Epithelial cell of proximal tubule (primary cell): ENCODE measurements at regions not wholly inside any gene's neighbourhood (a gene's known extent, or its start where the extent isn't known, plus 50 kb on each side); places are given as distances from the start of the nearest gene placed in this dataset.
"Not testable (repeated sequence)": the region's sequence is repeated elsewhere in the genome, so short reads cannot be mapped to it uniquely, and the experiment has no call there.

Experiments
- DNase-seq: peaks from one replicate; pipeline ENCODE4 v3.0.0-alpha.2; 2011; ENCODE audit warnings: low read depth
- H3K4me3 ChIP-seq: 2 replicates; pipeline ENCODE4 v1.5.1; 2011; ENCODE audit warnings: low read depth, mild to moderate bottlenecking, low read length
- CTCF ChIP-seq: conservative IDR thresholded peaks from 2 replicates; pipeline ENCODE4 v1.5.1; 2012; ENCODE audit warnings: low read depth, mild to moderate bottlenecking, low read length

DNA sequence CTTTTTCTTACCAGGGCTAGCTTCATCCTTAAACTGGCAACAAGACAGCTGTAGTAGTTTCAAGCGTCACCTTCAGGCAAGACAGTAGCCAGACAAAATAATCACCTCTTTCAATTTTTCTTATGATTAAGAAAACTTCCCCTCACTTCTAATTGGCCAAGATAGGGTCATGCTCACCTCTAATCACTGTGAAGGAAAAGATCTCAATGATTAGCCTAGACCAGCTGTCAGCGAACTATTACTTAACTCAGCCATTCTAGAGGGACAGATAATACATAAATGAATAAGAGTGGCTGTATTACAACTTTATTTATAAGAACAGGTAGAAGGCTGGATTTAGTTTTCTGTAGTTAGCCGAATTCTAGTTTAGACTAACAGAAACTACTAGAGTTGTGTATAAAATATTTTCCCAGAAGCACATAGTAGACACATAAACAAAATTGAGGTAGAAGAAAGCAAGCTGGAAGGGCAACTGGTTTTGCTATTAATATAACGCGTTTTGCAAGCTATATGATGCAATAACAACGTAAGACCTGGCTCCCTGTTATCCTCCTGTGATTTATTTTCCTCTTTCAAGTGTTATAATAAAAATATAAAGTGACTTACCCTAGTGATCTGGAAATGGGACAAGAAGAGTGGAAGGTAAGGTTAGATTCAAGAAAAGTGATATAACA lies 64.3 kb downstream of the ELAPOR2 start:
- no peak for DNase-seq
- no peak overlapping the region for H3K4me3 ChIP-seq
- TF ChIP-seq CTCF = no peak

DNA sequence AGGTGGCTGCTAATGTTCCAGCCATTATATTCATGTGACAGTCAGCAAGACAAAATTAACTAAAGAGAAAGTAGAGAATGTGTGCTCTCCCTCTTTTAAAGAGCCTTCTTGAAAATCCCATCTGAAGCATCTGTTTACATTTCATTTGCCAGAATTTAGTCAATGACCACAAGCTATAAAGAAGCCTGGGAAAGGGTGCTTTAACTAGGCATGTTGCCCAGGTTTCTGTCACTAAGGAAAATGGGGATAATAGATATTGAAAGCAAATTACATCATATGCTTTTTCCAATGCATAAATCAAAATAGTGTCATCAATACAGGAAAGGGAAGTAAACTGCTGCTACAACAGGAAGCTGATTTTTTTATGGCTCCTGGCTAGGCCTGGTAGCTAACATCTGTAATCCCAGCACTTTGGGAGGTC lies 67.7 kb downstream of the ELAPOR2 start:
- no peak for DNase-seq
- TF ChIP-seq CTCF = no peak
- no peak overlapping the region for H3K4me3 ChIP-seq

GRCh38 chr7:86991093-86991769 lies 68.2 kb downstream of the ELAPOR2 start:
- no peak overlapping the region for H3K4me3 ChIP-seq
- no peak for DNase-seq
- no peak for TF ChIP-seq CTCF

- TF ChIP-seq CTCF = no peak
- no peak overlapping the region for H3K4me3 ChIP-seq
- no peak for DNase-seq
Observed at GRCh38 chr7:86989407-86989806, 70.0 kb downstream of the ELAPOR2 start.

DNA sequence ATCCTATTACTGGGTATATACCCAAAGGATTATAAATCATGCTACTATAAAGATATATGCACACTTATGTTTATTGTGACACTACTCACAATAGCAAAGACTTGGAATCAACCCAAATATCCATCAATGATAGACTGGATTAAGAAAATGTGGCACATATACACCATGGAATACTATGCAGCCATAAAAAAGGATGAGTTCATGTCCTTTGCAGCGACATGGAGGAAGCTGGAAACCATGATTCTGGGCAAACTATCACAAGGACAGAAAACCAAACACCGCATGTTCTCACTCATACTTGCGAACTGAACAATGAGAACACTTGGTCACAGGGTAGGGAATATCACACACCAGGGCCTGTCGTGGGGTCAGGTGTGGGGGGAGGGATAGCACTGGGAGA lies 71.6 kb downstream of the ELAPOR2 start:
- not testable (repeated sequence) for DNase-seq, H3K4me3 ChIP-seq

DNA sequence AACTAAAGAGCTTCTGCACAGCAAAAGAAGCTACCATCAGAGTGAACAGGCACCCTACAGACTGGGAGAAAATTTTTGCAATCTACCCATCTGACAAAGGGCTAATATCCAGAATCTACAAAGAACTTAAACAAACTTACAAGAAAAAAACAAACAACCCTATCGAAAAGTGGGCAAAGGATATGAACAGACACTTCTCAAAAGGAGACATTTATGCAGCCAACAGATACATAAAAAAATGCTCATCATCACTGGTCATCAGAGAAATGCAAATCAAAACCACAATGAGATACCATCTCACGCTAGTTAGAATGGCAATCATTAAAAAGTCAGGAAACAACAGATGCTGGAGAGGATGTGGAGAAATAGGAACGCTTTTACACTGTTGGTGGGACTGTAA lies 72.1 kb downstream of the ELAPOR2 start:
- not testable (repeated sequence) for H3K4me3 ChIP-seq, DNase-seq

GRCh38 chr7:86985342-86985741 lies 74.1 kb downstream of the ELAPOR2 start:
- not testable (repeated sequence) for H3K4me3 ChIP-seq, DNase-seq

- not testable (repeated sequence) for H3K4me3 ChIP-seq, DNase-seq
Observed at GRCh38 chr7:86983654-86984053, 75.8 kb downstream of the ELAPOR2 start.

GRCh38 chr7:86981937-86982336 lies 77.5 kb downstream of the ELAPOR2 start:
- DNase-seq, H3K4me3 ChIP-seq: not testable (repeated sequence)

DNA sequence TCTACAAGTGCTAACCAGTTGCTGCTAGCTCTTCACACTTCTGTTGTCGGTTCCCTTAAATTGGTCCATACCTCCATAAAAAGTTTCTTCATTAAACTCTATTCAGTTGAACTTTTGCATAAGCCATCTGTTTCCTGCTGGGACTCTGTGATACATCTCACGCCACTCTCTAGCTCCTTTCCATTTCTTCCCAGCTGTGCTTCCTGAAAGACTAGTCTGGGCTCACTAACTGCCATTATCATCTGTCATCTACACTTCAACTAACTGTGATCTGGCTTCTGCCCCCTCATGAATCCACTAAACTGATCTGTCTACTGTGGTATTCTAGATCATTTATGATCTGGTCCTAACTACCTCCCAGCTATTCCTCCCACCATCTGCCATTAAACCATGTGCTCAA lies 78.3 kb downstream of the ELAPOR2 start:
- TF ChIP-seq CTCF = no peak
- no peak overlapping the region for H3K4me3 ChIP-seq
- DNase-seq = no peak
